RWPE1 (cell line): ENCODE measurements at regions not wholly inside any gene's neighbourhood (a gene's known extent, or its start where the extent isn't known, plus 50 kb on each side); places are given as distances from the start of the nearest gene placed in this dataset.
"Not testable (repeated sequence)": the region's sequence is repeated elsewhere in the genome, so short reads cannot be mapped to it uniquely, and the experiment has no call there.

ENCODE experiments used
- CTCF ChIA-PET: fragments of 350-600 bp; sonication (Branson Sonifier 250); formaldehyde crosslinking; extraction: SDS; loops from one replicate; lab custom pipeline; 2021; lab: Yijun Ruan, JAX
- POLR2A ChIA-PET: fragments of 400-600 bp; formaldehyde crosslinking; extraction: SDS; loops from one replicate; lab custom pipeline; 2020; ENCODE audit warnings: antibody characterized with exemption; ENCODE audit not compliant: low non-redundant PET; lab: Yijun Ruan, JAX
- DNase-seq: peaks from one replicate; pipeline ENCODE4 v3.0.0; 2012; ENCODE audit warnings: low spot score
- H3K27ac ChIP-seq: fragments of 450-650 bp; 2 replicates; pipeline ENCODE4 v1.5.1; 2017
- TF ChIP-seq, protein P1 (sequence below): fragments of 450-650 bp; conservative IDR thresholded peaks from 2 replicates; pipeline ENCODE4 v1.5.1; 2017; ENCODE audit warnings: low read depth, mild to moderate bottlenecking

GRCh38 chr16:59535298-59535697 lies 801.2 kb upstream of the GOT2 start:
- TF ChIP-seq, protein P1, sequence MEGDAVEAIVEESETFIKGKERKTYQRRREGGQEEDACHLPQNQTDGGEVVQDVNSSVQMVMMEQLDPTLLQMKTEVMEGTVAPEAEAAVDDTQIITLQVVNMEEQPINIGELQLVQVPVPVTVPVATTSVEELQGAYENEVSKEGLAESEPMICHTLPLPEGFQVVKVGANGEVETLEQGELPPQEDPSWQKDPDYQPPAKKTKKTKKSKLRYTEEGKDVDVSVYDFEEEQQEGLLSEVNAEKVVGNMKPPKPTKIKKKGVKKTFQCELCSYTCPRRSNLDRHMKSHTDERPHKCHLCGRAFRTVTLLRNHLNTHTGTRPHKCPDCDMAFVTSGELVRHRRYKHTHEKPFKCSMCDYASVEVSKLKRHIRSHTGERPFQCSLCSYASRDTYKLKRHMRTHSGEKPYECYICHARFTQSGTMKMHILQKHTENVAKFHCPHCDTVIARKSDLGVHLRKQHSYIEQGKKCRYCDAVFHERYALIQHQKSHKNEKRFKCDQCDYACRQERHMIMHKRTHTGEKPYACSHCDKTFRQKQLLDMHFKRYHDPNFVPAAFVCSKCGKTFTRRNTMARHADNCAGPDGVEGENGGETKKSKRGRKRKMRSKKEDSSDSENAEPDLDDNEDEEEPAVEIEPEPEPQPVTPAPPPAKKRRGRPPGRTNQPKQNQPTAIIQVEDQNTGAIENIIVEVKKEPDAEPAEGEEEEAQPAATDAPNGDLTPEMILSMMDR = no peak
- POLR2A ChIA-PET = no interaction called here
- H3K27ac ChIP-seq = no peak overlapping the region
- CTCF ChIA-PET = interaction anchor here (0.5 kb wide), 1 partner anchor 18 kb away, joined by 3 read pairs; no protein-coding TSS in a partner anchor
- no peak for DNase-seq

DNA sequence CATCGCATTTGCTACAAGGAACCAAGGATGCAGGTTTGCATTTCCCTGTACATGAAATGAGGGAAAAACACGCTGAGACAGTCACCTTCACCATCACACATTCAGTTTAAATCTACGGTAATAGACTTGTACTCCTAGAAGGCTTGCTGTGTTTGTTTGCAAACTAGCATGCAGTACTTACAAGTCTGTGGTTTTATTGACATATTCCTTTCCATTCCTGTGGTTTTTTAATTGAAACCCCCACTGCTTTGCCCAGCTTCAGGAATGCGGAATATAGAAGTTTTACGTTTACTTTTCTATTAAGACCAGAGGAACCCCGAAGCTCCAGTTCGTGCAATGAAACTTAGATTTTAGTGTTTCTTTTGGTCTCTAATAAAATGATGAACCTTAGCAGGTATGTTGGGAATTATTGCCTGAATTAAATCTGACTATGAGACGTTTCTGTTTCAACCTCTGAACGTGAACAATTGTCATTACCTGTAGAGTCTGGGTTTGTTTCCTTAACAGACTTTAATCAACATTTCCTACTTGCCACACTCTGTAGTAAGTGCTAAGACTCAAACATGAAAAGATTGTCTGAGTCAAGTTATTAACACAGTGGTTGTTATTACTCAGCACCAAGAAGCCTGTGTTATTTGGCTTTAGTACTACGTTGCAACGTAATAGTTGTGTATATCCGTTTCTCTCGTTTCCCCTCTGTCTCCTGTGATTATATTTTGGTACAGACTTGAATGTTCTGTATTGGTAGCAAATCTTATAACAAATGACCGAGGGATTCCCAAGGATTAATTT lies 793.3 kb upstream of the GOT2 start:
- no peak overlapping the region for H3K27ac ChIP-seq
- DNase-seq = peak; percentile 11
- TF ChIP-seq, protein P1 = no peak
- CTCF ChIA-PET = interaction anchor here (0.7 kb wide), 1 partner anchor 22 kb away, joined by 3 read pairs; no protein-coding TSS in a partner anchor
- POLR2A ChIA-PET = no interaction called here

- ChIA-PET CTCF (no interaction called here), POLR2A (no interaction called here)
- H3K27ac ChIP-seq = no peak overlapping the region
- TF ChIP-seq, protein P1 = no peak
- DNase-seq = no peak
Measured at GRCh38 chr16:59522826-59523225, 788.7 kb upstream of the GOT2 start.

DNA sequence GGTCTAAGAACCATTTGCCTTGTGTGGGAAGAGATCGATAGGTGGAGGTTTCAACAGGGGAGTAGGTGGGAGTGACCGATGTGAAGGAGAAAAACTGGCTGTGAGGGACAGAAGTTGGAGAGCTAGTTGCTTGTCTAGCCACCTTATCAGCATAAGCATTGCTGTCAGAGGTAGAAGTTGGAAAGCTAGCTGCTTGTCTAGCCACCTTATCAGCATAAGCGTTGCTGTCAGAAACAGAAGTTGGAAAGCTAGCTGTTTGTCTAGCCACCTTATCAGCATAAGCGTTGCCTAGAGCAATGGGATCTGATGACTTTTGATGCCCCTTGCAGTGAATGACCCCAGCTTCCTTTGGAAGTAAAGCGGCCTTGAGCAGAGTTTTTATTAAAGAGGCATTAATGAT lies 784.6 kb upstream of the GOT2 start:
- POLR2A ChIA-PET, H3K27ac ChIP-seq, DNase-seq, CTCF ChIA-PET: not testable (repeated sequence)

DNA sequence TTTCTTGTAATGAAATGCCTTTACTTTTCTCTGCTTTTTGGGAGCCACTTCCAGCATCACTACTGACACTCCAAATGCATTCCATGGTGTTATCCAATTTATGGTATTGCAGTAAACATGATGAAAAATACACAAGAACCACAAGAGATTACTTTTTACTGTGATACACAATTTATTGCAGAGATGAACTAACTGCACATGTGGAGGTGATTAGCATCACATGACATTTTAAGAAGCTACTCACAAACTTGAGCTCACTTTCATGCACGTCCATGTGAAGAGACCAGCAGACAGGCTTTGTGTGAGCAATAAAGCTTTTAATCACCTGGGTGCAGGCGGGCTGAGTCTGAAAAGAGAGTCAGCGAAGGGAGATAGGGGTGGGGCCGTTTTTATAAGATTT lies 780.5 kb upstream of the GOT2 start:
- no peak for DNase-seq
- POLR2A ChIA-PET = no interaction called here
- H3K27ac ChIP-seq = no peak overlapping the region
- CTCF ChIA-PET = no interaction called here
- TF ChIP-seq, protein P1 = no peak

- no peak for DNase-seq
- TF ChIP-seq, protein P1 = no peak
- ChIA-PET CTCF (interaction anchor here (0.6 kb wide), 1 partner anchor 60 kb away, joined by 4 read pairs; no protein-coding TSS in a partner anchor), POLR2A (no interaction called here)
- H3K27ac ChIP-seq = no peak overlapping the region
Measured at GRCh38 chr16:59510008-59510424, 775.9 kb upstream of the GOT2 start.

DNA sequence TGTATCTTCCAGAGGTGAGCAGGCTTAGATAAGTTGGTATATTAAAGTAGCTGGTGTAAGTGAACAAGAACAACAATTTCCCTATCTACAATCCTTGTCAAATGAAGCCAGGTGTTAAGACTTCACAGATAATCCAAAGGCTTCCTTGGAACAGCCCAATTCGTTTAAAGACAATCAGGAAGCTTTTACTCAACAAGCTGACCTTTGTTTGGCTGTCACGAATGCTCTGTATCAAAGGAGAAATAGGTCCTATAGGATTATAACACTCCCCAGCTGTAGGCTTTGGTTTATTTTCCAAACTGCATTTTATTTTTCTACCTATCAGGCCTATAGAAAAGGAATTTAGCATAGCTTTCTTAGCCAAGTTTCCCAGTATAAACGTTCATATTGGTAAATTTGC lies 766.5 kb upstream of the GOT2 start:
- ChIA-PET CTCF (interaction anchor here (0.5 kb wide), 1 partner anchor 18 kb away, joined by 4 read pairs; no protein-coding TSS in a partner anchor), POLR2A (no interaction called here)
- no peak overlapping the region for H3K27ac ChIP-seq
- TF ChIP-seq, protein P1 = no peak
- DNase-seq = no peak
